ENCODE measurements at regions not wholly inside any gene's neighbourhood (a gene's known extent, or its start where the extent isn't known, plus 50 kb on each side); places are given as distances from the start of the nearest gene placed in this dataset.

GRCh38 chr3:74426571-74426970 lies 187.9 kb downstream of the CNTN3 start:
- Mint-ChIP-seq H3K27ac (ENCODE audit: unreplicated experiment) (no peak overlapping the region), H3K9me3 (ENCODE audit: unreplicated experiment) (no peaks in the 10 kb centered on the region), H3K4me1 (ENCODE audit: low read depth, unreplicated experiment) (no peaks in the 10 kb centered on the region), H3K36me3 (ENCODE audit: unreplicated experiment) (no peaks in the 10 kb centered on the region), H3K4me3 (ENCODE audit: unreplicated experiment) (no peak overlapping the region), H3K27me3 (ENCODE audit: unreplicated experiment) (no peaks in the 10 kb centered on the region)
- no peak for DNase-seq
- TF ChIP-seq CTCF (IDR thresholded peaks at IDR 0.05; ENCODE audit: partially characterized antibody, unreplicated experiment) = no peak

- no peaks in the 10 kb centered on the region for H3K36me3 Mint-ChIP-seq (ENCODE audit: unreplicated experiment)
- H3K4me3 Mint-ChIP-seq (ENCODE audit: unreplicated experiment) = no peak overlapping the region
Observed at GRCh38 chr3:74423867-74424266, 190.6 kb downstream of the CNTN3 start.

GRCh38 chr3:74420538-74421124 lies 193.8 kb downstream of the CNTN3 start:
- Mint-ChIP-seq H3K4me1 (ENCODE audit: low read depth, unreplicated experiment) (no peaks in the 10 kb centered on the region), H3K9me3 (ENCODE audit: unreplicated experiment) (no peaks in the 10 kb centered on the region)
- DNase-seq = no peak

More at GRCh38 chr3:74423867-74424266, 190.6 kb downstream of the CNTN3 start:
- no peaks in the 10 kb centered on the region for H3K9me3 Mint-ChIP-seq (ENCODE audit: unreplicated experiment)
- H3K27me3 Mint-ChIP-seq (ENCODE audit: unreplicated experiment) = no peaks in the 10 kb centered on the region
- TF ChIP-seq CTCF (IDR thresholded peaks at IDR 0.05; ENCODE audit: partially characterized antibody, unreplicated experiment) = no peak
- no peak overlapping the region for H3K27ac Mint-ChIP-seq (ENCODE audit: unreplicated experiment)
- DNase-seq = no peak
- no peaks in the 10 kb centered on the region for H3K4me1 Mint-ChIP-seq (ENCODE audit: low read depth, unreplicated experiment)

GRCh38 chr3:74415731-74416130 lies 198.7 kb downstream of the CNTN3 start:
- no peak for DNase-seq
- H3K27ac Mint-ChIP-seq (ENCODE audit: unreplicated experiment) = no peak overlapping the region
- H3K27me3 Mint-ChIP-seq (ENCODE audit: unreplicated experiment) = no peaks in the 10 kb centered on the region
- H3K9me3 Mint-ChIP-seq (ENCODE audit: unreplicated experiment) = no peaks in the 10 kb centered on the region
- no peak for TF ChIP-seq CTCF (IDR thresholded peaks at IDR 0.05; ENCODE audit: partially characterized antibody, unreplicated experiment)
- peaks cover 4% of the 10 kb centered on the region for H3K4me1 Mint-ChIP-seq (ENCODE audit: low read depth, unreplicated experiment)
- no peak overlapping the region for H3K4me3 Mint-ChIP-seq (ENCODE audit: unreplicated experiment)
- H3K36me3 Mint-ChIP-seq (ENCODE audit: unreplicated experiment) = no peaks in the 10 kb centered on the region

More at GRCh38 chr3:74420538-74421124, 193.8 kb downstream of the CNTN3 start:
- Mint-ChIP-seq H3K36me3 (ENCODE audit: unreplicated experiment) (no peaks in the 10 kb centered on the region), H3K4me3 (ENCODE audit: unreplicated experiment) (no peak overlapping the region), H3K27me3 (ENCODE audit: unreplicated experiment) (no peaks in the 10 kb centered on the region), H3K27ac (ENCODE audit: unreplicated experiment) (no peak overlapping the region)
- TF ChIP-seq CTCF (IDR thresholded peaks at IDR 0.05; ENCODE audit: partially characterized antibody, unreplicated experiment) = no peak

GRCh38 chr3:74413547-74414241 lies 200.8 kb downstream of the CNTN3 start:
- no peak overlapping the region for H3K27ac Mint-ChIP-seq (ENCODE audit: unreplicated experiment)
- H3K36me3 Mint-ChIP-seq (ENCODE audit: unreplicated experiment) = no peaks in the 10 kb centered on the region
- H3K27me3 Mint-ChIP-seq (ENCODE audit: unreplicated experiment) = no peaks in the 10 kb centered on the region
- no peak for TF ChIP-seq CTCF (IDR thresholded peaks at IDR 0.05; ENCODE audit: partially characterized antibody, unreplicated experiment)
- H3K4me3 Mint-ChIP-seq (ENCODE audit: unreplicated experiment) = no peak overlapping the region
- no peak for DNase-seq
- no peaks in the 10 kb centered on the region for H3K9me3 Mint-ChIP-seq (ENCODE audit: unreplicated experiment)
- peaks cover 4% of the 10 kb centered on the region for H3K4me1 Mint-ChIP-seq (ENCODE audit: low read depth, unreplicated experiment)
